Uterus (tissue), 2 donors: ENCODE measurements at regions not wholly inside any gene's neighbourhood (a gene's known extent, or its start where the extent isn't known, plus 50 kb on each side); places are given as distances from the start of the nearest gene placed in this dataset.

Experiments used
- POLR2A ChIP-seq, 2 donors: fragments of 450-650 bp; IDR thresholded peaks; one replicate each; pipeline ENCODE4 v1.6.1; 2016; ENCODE audit warnings: antibody characterized with exemption in 2 of 2, mild to moderate bottlenecking in 1 of 2, moderate library complexity in 1 of 2
- TF ChIP-seq, protein P1 (sequence below), 4 experiments: fragments of 200-600 bp in 2 of 4; fragments of 450-650 bp in 2 of 4; sonication (generic) in 2 of 4; IDR thresholded peaks; one replicate each; pipeline ENCODE4 v1.5.1; 2016 to 2019; ENCODE audit warnings: antibody characterized with exemption in 4 of 4, mild to moderate bottlenecking in 2 of 4, moderate library complexity in 1 of 4

DNA sequence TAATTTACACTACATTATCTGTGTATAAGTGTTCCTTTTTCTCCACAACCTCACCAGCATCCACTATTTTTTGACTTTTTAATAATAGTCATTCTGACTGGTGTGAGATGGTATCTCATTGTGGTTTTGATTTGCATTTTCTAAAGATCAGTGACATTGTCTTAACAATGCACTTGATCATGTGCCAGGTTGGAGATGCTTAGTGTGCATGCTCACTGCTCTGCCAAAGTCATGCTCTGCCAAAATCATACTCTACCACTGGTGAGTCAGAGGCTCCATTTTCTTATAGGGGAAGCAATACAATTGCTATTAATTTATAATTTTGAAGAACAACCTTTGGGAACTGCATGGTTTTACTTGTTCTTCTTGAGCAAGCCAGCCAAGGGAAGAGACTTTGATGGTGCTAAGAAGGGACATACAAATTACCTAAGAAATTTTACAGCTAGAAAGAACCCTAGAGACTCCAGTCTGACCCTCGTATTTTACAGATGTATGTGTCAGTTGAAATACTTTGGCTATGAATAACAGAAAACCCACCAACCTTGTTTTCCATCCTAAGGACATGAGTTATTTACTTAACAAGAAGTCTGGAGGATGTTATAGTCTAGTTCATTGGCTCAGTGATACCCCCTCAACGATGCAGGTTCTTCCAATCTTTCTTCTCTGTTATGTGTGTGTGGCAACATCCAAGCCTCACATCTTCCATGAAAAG lies 368.9 kb downstream of the DDX10 start:
- no peak for TF ChIP-seq POLR2A (IDR thresholded peaks at IDR 0.05)
- TF ChIP-seq, protein P1, sequence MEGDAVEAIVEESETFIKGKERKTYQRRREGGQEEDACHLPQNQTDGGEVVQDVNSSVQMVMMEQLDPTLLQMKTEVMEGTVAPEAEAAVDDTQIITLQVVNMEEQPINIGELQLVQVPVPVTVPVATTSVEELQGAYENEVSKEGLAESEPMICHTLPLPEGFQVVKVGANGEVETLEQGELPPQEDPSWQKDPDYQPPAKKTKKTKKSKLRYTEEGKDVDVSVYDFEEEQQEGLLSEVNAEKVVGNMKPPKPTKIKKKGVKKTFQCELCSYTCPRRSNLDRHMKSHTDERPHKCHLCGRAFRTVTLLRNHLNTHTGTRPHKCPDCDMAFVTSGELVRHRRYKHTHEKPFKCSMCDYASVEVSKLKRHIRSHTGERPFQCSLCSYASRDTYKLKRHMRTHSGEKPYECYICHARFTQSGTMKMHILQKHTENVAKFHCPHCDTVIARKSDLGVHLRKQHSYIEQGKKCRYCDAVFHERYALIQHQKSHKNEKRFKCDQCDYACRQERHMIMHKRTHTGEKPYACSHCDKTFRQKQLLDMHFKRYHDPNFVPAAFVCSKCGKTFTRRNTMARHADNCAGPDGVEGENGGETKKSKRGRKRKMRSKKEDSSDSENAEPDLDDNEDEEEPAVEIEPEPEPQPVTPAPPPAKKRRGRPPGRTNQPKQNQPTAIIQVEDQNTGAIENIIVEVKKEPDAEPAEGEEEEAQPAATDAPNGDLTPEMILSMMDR (IDR thresholded peaks at IDR 0.05) = no peak
